ENCODE measurements at regions not wholly inside any gene's neighbourhood (a gene's known extent, or its start where the extent isn't known, plus 50 kb on each side); places are given as distances from the start of the nearest gene placed in this dataset.

DNA sequence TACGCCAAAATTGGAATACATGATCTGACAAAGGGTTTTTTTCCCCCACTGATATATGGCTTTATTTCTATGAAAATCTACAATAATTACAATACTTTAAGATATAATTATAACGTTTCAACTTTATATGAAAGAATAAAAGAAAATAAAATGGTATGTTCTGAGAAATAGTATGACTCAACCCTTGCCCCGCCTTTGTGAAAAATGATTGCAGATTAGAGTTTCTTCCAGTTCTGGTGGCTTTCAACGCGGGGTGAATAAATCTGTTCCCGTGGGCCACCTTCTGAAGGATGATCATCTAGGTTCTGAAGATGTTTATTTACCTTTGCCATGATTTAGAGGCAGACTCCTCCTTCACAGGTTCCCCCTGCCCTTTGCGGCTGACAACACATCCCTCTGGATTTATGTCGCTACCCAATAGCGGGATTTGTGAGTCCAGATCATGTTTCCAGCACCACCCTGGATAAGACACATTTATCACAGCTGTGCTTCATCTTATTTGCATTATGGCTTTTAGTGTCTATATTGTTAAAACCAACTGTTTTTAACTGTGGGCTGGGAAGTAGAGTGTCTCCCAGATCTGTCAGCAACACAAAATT, 607.0 kb upstream of the KIRREL3 start:
- DNase-seq (ENCODE audit: low spot score): no peak

DNA sequence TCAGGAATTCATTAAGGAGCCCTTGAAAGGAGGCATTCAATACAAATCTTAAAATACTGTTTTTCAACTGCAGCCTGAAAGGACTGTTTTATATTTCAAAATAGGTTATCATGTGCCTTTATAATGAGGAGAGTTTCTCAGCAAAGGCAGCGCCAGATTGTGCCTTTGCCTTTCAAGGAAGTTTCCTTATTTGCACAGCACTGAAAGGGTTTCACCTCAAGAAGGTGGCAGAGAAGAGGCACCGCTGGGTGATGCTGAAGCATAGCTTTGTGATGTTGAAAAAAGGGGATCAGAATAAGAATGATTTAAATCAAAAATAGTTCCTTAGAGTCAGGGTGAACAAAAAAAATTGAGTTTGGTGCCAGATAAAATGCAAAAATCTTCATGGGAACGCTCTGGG, 601.0 kb upstream of the KIRREL3 start:
- no peak for DNase-seq (ENCODE audit: low spot score)

DNA sequence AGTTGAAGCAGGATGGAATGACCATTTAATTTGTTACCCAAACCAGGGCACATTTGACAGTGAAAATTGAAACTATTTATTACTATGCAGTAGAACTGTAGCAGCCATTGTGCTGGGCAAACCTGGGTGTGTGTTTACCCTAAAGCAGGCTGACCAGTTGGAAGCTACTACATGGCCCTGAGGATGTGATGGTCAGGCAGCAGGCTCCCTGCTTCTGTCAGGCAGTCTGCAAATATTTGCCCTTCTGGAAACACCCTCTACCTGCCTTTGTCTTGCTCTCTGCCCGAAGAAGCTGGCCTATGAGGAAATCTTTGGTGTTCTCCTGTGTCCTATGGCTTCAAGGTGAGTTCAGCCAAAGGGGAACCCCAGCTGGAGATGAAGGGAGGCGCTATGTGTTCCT, 600.1 kb upstream of the KIRREL3 start:
- no peak for DNase-seq (ENCODE audit: low spot score)

DNA sequence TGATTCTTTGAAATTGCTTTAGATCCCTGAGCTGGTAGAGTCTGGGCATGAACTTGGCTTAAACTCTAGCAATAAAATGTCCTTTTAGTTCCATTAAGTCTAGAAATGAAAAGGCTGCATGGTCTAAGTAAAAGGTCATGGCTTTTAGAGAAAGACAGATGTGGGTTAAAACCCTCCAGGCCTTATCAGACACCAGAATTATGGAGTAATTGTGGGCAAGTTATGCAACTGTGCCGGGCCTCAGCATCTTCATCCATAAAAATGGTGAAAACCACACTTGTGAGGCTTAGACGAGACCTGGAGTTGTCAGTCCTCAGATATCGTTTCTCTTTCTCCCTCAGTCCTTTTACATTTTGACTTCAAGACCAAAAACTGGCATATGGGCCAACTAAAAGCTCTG, 597.9 kb upstream of the KIRREL3 start:
- DNase-seq (ENCODE audit: low spot score): no peak

DNA sequence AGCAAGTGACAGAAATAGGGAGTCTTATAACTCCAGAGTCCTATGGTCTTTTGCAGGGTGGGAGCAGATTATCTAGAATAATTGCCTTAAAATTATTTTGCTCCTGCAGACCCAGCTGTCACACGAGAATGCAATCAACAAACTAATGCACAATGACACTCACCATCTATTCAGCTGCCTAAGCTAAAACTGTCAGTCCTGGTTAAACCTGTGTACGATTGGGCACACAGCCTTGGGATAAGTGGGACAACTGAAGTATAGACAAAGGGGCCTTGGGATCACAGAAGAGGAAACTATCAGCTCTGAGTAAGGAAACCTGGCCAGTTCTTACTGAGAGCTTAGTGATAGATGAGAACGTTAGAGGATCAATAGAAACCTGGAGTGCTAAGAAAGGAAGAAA, 595.9 kb upstream of the KIRREL3 start:
- no peak for DNase-seq (ENCODE audit: low spot score)

DNA sequence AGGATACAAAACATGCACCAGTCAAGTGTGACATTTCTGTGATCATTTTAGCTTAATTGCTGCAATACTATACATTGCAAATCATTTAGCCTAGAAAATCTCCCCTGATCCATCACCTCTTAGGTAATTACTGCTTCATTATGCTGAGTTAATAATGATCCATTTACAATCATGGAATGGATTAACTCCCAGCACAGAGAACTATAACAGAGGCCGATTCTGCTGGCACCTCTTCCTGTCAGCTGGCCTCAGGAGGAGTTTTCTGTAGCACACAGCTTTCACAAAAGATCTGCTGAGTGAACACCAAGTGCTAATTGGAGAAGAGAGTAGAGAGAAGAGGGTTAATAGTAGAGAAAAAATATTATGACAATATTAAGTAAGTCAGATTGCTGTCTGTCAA, 591.8 kb upstream of the KIRREL3 start:
- DNase-seq (ENCODE audit: low spot score): no peak

DNA sequence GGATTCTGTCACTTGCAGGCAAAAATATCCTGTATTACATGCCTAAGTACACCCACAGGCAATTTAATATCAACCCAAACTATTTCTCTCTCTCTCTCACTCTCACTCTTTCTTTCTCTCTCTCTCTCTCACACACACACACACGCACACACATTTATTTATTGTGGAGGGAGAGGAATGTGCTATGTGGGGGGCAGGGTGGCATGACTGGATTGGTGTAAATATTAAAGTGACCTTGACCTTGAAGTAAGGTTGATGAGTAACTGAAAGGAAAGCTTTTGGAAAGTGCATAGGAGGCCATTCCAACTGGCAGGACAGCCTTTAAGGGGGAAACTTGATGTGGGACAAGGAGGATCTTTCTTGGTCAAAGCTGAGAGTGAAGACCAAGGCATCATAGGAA, 589.7 kb upstream of the KIRREL3 start:
- no peak for DNase-seq (ENCODE audit: low spot score)

DNA sequence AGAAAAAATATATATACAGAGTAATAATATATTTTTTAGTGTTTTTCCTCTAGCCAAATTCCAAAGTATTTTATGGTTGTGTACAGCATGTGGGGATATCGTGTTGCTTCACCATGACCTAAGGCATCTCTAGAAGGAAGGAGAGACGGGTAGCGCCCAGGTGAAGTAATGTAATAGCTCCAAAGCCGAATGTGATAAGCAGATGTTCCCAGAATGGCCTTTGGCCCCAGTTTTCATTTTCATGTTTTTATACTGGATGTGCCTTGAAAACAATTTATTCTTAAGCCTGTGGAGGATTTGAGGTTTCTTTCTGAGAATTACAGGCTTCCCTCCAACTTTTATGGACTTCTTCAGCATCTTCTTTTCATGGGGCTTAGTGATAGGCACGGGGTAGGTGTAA, 587.9 kb upstream of the KIRREL3 start:
- no peak for DNase-seq (ENCODE audit: low spot score)

DNA sequence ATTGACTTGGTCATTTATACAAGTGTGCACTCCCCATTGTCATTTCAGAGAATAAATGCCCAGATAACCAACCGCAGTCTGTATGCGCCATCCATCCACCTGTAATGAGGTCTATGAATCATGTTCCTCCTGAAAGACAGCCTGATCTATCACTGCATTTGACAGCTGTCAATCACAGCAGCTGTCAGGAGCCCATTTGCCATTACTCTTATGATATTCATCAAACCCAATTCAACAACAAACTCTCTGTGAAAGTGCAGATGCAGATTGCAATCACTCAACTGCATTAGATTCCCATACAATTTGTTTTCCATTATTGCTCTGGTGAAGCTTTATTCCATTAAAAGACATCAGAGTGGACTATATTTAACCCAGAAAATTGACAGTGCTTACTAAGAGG, 586.9 kb upstream of the KIRREL3 start:
- DNase-seq (ENCODE audit: low spot score): no peak

DNA sequence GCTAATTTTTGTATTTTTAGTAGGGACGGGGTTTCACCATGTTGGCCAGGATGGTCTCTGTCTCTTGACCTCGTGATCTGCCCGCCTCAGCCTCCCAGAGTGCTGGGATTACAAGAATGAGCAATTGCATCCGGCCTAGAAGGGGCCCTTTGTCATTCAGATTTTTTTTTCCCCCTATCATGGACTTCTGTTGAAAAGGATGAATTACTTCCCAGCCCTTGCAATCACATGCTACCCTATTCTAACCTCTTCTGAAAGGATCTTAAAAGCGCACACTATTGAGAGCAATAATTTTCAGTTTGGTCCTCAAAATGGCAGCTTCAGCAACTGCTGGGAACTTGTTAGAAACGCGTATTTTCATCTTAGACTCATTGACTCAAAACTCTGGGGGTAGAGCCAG, 575.6 kb upstream of the KIRREL3 start:
- no peak for DNase-seq (ENCODE audit: low spot score)

DNA sequence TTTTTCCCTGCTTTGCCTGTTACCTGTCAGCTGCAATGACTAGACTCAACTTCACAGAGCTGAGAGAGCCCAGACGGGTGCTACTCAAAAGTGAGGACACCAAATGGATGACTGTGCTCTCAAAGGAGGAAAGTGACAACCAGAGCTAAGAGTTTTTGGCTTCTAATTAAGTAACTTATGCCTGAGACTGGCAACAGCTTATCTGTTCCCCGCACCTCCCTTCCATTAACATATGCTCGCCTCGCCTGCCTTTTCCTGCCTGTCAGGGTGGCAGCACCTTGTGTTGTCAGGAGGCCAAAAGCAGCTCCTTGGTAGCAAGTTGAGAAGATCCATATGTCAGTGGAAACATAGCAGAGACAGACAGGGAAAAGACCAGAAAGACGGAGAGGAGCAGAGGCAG, 573.9 kb upstream of the KIRREL3 start:
- no peak for DNase-seq (ENCODE audit: low spot score)

DNA sequence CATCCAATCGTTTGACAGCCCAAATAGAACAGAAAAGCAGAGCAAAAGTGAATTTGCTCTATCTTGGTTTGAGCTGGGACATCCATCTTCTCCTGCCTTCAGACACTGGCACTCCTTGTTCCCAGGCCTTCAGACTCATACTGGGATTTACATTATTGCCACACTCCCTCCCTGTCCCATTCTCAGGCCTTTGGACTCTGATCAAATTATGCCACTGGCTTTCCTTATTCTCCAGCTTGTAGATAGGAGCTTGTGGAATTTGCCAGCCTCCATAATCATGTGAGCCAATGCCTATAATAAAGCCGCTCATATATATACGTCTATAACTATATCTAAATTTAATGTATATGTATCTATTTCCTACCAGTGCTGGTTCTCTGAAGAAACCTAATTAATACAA, 568.3 kb upstream of the KIRREL3 start:
- DNase-seq (ENCODE audit: low spot score): no peak

DNA sequence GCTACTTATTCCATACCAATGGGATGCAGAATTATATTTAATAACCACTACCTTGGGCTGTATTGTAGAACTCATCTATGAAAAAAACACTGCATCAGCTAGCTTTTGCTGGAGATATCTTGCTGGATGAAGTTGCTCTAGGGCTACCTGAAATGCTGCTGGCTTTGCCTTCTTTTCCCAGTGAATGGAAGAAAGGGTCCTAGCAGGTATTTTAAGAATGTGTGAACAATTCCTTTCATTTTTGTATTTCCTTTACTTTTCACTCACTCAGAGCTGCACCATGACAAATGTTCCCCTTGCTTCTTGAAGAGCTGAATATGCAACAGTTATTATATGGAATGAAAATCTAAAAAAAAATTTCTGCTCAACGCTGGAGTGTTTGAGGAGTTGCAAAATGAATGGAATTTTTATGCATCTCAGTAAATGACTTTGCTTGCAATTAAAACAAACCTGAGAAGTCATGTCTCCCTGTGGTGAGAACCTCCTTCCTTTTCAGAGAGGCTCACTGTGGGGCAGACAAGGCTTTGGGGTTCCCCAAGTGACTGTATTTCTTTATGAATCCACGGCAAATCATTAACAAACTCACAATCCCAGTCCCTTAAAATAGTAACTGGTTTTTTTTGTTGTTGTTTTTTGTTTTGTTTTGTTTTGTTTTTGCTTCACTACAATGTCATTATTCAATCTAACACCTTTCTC, 566.8 kb upstream of the KIRREL3 start:
- no peak for DNase-seq (ENCODE audit: low spot score)

DNA sequence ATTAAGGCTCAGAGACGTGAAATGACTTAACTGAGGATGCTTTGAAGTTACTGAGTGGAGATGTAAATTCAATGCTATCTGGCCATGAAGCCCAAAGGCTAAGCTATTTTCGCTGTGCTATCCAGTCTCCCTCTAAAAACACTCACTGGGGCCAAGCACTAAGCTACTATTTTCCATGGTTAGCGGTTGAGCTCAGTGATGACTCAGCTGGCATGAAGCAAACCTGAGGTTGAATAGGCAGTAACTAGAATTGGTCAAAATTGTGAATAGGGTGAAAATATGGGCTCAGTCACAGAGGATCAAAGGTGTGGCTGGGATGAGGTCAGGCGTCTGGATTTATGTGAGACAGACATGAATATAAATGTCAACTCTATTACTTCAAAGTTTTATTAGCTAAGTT, 564.2 kb upstream of the KIRREL3 start:
- no peak for DNase-seq (ENCODE audit: low spot score)

DNA sequence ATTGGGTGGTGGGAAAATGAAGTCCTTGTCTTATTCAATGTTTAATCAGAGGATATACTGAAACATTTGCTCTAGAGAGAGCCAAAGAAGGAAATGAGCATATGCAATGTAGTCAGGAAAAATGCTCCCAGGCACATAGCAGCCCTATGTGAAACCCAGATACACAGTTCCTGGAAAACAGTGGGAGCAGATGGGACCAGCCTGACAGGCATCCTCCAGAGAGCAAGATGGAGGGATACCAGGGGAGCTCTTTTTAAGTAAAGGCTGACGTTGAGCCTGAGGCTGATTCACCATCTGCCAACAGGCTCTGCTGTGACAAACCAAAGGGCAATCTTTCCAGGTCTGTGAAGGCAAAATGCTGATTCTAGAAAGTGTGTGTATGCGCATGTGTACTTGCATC, 559.4 kb upstream of the KIRREL3 start:
- DNase-seq (ENCODE audit: low spot score): no peak

DNA sequence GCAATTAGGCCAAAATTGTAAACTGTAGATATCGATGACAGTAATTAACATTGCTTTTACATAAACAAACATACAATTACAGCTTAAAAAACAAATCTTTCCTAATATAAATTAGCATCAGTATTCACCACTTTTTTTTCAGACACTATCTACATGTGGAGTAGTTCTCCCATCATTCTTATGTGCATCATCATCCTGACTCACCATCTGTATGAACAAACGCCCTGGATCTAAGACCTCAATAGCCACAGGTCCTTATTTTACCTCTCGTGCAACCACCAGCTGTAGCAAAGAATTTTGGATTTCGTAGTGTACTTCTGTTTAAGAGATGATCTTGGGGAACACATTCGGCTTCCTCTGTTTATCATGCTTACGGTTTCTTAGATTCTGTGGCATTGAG, 551.9 kb upstream of the KIRREL3 start:
- no peak for DNase-seq (ENCODE audit: low spot score)

DNA sequence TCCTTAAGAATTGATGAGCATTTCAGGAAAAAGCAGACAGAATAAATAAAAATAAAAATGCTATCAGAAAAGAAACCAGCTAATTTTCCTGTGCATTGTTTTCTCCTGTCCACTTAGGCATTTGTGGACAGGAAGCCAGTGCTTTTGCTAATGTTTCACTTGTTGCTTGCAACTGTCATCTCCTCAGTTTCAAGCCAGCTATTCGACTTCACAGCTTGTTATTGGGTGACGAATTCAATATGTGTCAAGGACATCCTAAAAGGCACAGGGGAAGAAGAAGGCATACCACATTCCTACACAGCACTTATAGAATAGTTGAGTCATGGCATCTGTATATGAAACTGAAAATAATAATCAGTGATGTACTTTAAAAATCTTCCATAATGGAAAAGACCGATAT, 530.6 kb upstream of the KIRREL3 start:
- no peak for DNase-seq (ENCODE audit: low spot score)

DNA sequence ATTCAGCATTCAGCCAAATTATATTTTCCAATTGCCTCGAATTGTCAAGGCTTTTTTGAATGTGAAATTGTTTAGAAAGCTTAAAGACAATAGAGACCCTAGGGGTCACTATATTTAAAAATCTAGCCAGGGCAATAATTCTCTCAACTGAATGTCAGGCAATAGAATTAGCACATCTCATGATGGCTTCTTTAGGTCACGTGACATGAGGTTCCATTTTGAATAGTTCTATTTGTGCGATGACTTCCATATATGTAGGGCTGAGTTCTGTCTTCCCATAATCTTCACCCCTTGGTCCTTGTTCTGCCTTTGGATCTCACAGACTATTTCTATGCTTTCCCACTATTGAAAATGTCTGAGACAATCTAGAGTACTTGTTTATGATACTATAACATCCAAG, 527.7 kb upstream of the KIRREL3 start:
- DNase-seq (ENCODE audit: low spot score): no peak

DNA sequence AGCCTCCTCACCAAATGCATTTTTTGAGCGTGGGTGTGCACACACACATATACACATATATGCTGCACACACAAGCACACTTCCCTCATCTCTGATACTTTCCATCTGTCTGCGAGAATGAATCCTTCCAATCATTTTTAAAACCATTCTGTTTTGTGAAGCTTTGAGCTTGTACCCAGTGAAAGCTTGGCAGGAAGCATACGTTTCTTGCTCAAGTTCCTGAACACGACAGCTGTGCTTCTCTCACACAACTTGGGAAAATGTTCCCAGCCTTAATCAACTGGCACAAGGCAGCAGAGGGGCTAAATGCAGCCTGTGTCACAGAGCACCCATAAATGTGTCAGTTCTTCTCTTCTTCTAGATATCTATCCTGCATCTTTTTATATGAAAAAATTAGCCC, 524.0 kb upstream of the KIRREL3 start:
- no peak for DNase-seq (ENCODE audit: low spot score)

DNA sequence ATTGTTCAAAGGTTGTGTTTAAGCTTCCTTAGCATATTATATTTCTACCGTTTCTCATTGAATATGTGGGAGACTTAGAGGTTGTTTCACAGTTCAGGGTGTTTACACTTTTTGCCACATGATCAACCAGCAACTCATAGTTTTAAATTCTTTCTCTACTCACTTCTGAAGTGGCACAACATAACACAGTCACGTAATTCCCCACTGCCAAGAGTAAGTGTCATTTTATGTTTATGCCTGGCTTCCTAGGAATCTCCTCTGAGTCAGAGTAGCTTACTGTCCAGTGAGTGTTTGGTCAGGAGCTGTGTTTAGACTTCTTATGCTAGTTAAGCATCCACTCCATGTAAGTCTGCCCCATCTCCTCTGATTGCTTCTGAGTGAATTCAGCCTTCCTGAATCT, 520.8 kb upstream of the KIRREL3 start:
- DNase-seq (ENCODE audit: low spot score): no peak

DNA sequence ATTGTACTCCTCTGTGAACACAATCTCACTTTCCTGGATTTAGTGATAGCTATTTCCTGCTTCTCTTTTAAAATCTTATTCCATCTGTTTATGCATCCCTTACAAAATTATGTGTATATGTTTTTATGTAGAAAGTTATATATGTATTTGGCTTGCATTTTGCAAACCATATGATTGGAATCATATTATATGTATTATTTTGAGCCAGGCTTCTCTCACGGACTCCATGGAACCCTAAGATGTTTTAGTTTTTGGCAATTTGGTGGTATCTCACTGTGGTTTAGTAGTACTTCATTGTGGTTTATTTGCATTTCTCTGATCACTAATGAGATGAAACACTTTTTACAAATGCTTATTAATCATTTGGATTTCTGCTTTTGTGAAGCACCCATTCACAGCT, 507.3 kb upstream of the KIRREL3 start:
- no peak for DNase-seq (ENCODE audit: low spot score)

DNA sequence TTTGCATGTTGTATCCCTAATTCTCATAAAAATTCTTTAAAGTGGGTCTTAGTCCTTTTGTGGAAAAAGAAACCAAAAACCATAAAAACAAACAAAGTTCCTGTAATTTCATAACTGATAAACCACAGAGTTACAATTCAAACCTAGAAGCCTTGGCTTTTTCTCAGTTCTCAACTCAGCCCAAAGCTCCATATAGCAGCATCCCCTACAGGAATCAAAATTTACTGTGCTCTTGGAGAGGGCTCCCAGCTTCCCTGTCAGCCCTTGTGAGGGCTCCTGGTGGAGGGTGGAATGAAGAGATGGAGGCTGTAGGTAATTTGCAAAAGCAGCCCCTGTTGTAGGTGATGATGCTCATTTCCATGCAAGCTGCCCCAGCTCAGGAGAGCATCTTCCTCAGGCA, 506.1 kb upstream of the KIRREL3 start:
- no peak for DNase-seq (ENCODE audit: low spot score)

DNA sequence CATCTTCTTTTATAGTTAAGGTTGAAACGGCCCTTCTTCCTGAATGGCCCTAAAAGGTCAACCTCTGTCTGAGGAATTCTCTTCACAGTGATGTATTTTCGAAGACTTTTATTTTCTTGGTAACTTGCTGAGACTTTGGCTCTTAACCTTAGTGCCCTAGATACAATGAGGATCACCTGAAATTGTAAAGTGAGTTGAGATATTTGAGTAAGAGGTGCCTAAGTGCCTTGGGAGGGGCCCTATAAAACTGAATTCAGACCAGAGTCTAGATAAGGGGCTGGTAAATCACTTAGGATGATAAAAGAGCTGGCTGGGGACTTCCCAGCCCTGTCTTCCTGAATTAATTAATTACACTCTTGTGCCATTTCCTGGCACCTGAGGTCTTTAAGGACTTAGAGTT, 505.6 kb upstream of the KIRREL3 start:
- no peak for DNase-seq (ENCODE audit: low spot score)

DNA sequence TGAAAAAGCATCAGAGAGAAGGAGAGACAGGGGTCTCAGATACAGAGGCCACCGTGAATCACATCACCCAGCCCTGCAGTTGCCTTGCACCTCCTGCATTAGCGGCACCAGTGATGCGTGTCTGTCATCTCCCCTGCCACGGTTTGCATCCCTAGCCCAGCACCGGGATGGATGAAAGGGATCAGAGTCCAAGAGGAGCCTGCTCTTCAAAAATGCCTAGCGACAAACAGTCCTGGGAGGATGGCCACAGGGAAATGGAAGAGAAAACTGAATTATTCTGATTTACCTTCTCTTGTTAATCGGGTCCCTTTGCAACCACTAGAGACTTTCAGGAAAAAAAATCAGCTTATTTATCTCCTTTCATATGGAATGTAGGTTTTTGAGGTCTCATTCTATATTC, 495.6 kb upstream of the KIRREL3 start:
- DNase-seq (ENCODE audit: low spot score): no peak
